Smooth muscle cell of the brain vasculature (primary cell): ENCODE measurements at regions not wholly inside any gene's neighbourhood (a gene's known extent, or its start where the extent isn't known, plus 50 kb on each side); places are given as distances from the start of the nearest gene placed in this dataset.

Experiments
- DNase-seq: peaks from one replicate; pipeline ENCODE4 v3.0.0-alpha.2; 2012; ENCODE audit warnings: low read depth, low spot score

- no peak for DNase-seq
Measured at GRCh38 chr5:168211245-168211644, 80.2 kb upstream of the WWC1 start.

GRCh38 chr5:168211936-168212335, 79.5 kb upstream of the WWC1 start:
- no peak for DNase-seq

- DNase-seq, result no peak
Measured at GRCh38 chr5:168214071-168214470, 77.4 kb upstream of the WWC1 start.

- no peak for DNase-seq
Measured at GRCh38 chr5:168214886-168215285, 76.6 kb upstream of the WWC1 start.

- no peak for DNase-seq
Measured at GRCh38 chr5:168215646-168216045, 75.8 kb upstream of the WWC1 start.

- DNase-seq, result no peak
Measured at GRCh38 chr5:168216989-168217388, 74.5 kb upstream of the WWC1 start.

GRCh38 chr5:168217497-168217896, 73.9 kb upstream of the WWC1 start:
- DNase-seq, result no peak

- no peak for DNase-seq
Measured at GRCh38 chr5:168218746-168219145, 72.7 kb upstream of the WWC1 start.

- DNase-seq, result peak; percentile 52
Measured at GRCh38 chr5:168219515-168220410, 71.7 kb upstream of the WWC1 start.

GRCh38 chr5:168224085-168224484, 67.4 kb upstream of the WWC1 start:
- no peak for DNase-seq

GRCh38 chr5:168226012-168226411, 65.4 kb upstream of the WWC1 start:
- DNase-seq, result no peak

- no peak for DNase-seq
Measured at GRCh38 chr5:168227001-168227400, 64.4 kb upstream of the WWC1 start.

- no peak for DNase-seq
Measured at GRCh38 chr5:168227973-168228615, 63.4 kb upstream of the WWC1 start.

- no peak for DNase-seq
Measured at GRCh38 chr5:168228668-168229067, 62.8 kb upstream of the WWC1 start.

GRCh38 chr5:168234133-168234532, 57.3 kb upstream of the WWC1 start:
- no peak for DNase-seq

- no peak for DNase-seq
Measured at GRCh38 chr5:168238463-168238862, 53.0 kb upstream of the WWC1 start.

- DNase-seq, result no peak
Measured at GRCh38 chr5:168239325-168239724, 52.1 kb upstream of the WWC1 start.
